Immature natural killer cell (primary cell): ENCODE measurements at regions not wholly inside any gene's neighbourhood (a gene's known extent, or its start where the extent isn't known, plus 50 kb on each side); places are given as distances from the start of the nearest gene placed in this dataset.
A peak's percentile ranks its signal among the peaks of the same experiment; 100 is the strongest.

Experiments
- DNase-seq, 3 donors: peaks; one replicate each; pipeline ENCODE4 v3.0.0; 2022; ENCODE audit warnings: mixed read lengths in 1 of 3
- H3K27ac Mint-ChIP-seq, 6 donors: one replicate each; pipeline ENCODE4 v1.8.0; 2020; ENCODE audit warnings: mixed read lengths in 6 of 6, mild to moderate bottlenecking in 5 of 6, inconsistent platforms in 4 of 6, moderate library complexity in 3 of 6
- H3K27me3 Mint-ChIP-seq, 3 donors: one replicate each; pipeline ENCODE4 v1.8.0; 2020 to 2021; ENCODE audit warnings: low read depth in 3 of 3, mild to moderate bottlenecking in 3 of 3, mixed read lengths in 3 of 3, moderate library complexity in 3 of 3, inconsistent platforms in 1 of 3
- H3K36me3 Mint-ChIP-seq, 3 donors: one replicate each; pipeline ENCODE4 v1.8.0; 2020; ENCODE audit warnings: mixed read lengths in 3 of 3, inconsistent platforms in 2 of 3, mild to moderate bottlenecking in 2 of 3
- H3K4me1 Mint-ChIP-seq, 2 donors: one replicate each; pipeline ENCODE4 v1.8.0; 2020; ENCODE audit warnings: inconsistent platforms in 2 of 2, mild to moderate bottlenecking in 2 of 2, mixed read lengths in 2 of 2, moderate library complexity in 1 of 2
- H3K4me3 Mint-ChIP-seq, 5 donors: one replicate each; pipeline ENCODE4 v1.8.0; 2020; ENCODE audit warnings: mild to moderate bottlenecking in 5 of 5, mixed read lengths in 5 of 5, inconsistent platforms in 3 of 5, moderate library complexity in 3 of 5
- H3K9me3 Mint-ChIP-seq, 6 donors: one replicate each; pipeline ENCODE4 v1.8.0; 2020; ENCODE audit warnings: mild to moderate bottlenecking in 6 of 6, mixed read lengths in 6 of 6, inconsistent platforms in 4 of 6, moderate library complexity in 3 of 6

DNA sequence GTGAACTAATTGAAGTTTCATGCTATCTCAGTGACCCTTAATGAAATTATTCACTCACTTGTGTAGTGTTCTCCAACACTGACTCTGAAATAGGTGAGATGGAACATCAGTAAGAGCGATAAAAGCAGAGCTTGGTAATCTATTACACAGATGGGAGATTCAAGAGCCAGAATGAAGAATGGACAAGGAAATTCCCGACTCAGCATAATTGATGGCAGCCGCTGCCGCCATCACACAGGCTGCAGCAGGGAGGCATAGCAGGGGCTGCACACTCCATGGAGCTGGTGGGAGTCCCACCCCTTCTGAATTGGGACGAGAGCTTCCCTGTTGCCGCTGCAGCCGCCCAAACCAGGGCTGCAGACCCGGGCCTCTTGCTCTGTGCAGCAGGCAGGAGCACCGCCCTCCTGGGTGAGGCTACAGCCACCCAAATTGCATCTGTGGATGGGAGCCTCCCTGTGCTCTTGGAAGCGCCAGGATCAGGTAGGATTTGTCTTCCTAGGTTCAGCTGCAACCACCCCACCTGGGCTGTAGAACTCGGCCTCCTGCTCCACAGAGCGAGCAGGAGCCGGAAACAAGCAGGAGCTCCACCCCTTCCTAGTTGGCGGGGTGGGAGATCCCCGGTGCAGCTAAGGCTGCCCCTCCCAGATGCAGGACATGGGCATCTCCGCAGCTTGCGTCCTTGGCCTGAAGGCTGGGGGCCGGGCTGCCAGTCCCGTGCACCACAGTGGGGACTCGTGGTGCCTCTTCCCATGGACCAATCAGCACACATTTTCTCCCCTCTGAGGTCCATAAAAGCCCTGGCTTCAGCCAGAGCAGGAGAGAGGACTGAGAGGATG is 535.1 kb upstream of the LUZP2 start:
- H3K27me3 Mint-ChIP-seq = no peaks in the 10 kb centered on the region
- H3K4me3 Mint-ChIP-seq = no peak overlapping the region
- no peak for DNase-seq
- no peaks in the 10 kb centered on the region for H3K36me3 Mint-ChIP-seq
- H3K27ac Mint-ChIP-seq = no peak overlapping the region
- no peaks in the 10 kb centered on the region for H3K9me3 Mint-ChIP-seq
- H3K4me1 Mint-ChIP-seq = no peaks in the 10 kb centered on the region

DNA sequence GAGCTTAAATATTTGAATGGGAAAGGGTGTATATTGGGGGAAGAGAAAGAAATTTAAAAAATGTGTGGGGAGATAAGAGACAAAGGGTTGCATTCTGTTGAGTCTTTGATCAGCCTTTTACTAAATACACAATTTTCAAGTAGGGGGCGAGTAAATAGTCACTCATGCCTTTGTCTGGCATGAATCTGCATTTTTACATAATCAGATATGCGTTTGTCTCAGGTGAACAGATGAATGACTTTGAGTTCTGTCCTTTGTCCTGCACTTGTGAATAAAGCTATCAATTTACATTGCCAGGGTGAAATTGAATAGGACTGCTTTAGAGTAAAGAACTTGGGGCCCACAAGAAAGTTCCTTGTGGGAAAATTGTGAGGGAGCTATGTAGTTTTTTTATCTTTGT is 523.6 kb upstream of the LUZP2 start:
- H3K9me3 Mint-ChIP-seq = no peaks in the 10 kb centered on the region
- H3K4me1 Mint-ChIP-seq = no peaks in the 10 kb centered on the region
- H3K36me3 Mint-ChIP-seq = peaks cover 0 to 3% (median 0%) of the 10 kb centered on the region in 3 donors
- no peak for DNase-seq
- H3K27ac Mint-ChIP-seq = no peak overlapping the region
- peaks cover 0 to 1% (median 1%) of the 10 kb centered on the region in 3 donors for H3K27me3 Mint-ChIP-seq
- no peak overlapping the region for H3K4me3 Mint-ChIP-seq

GRCh38 chr11:23974051-23974450 is 522.8 kb upstream of the LUZP2 start:
- no peak overlapping the region for H3K4me3 Mint-ChIP-seq
- H3K27ac Mint-ChIP-seq = no peak overlapping the region
- H3K36me3 Mint-ChIP-seq = peaks cover 0 to 3% (median 0%) of the 10 kb centered on the region in 3 donors
- H3K27me3 Mint-ChIP-seq = peaks cover 0 to 1% (median 1%) of the 10 kb centered on the region in 3 donors
- no peak for DNase-seq
- no peaks in the 10 kb centered on the region for H3K9me3 Mint-ChIP-seq
- no peaks in the 10 kb centered on the region for H3K4me1 Mint-ChIP-seq

DNA sequence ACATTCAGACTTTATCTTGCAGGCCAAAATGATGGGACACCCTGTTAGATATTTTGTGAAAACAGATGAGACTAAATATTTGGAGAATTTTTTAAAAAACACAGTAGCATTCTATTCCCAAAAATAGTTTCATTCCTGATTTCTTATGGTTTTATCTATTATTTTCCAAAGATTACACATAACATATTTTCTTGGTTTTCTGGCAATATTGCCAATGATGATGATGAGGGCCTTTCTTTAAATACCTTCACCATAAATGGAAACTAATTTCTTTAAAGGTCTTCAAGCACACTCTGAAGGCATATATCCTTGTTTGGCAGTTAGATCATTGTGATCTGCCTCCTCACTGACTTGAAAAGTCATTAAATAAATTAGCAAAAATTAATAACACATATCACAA is 522.3 kb upstream of the LUZP2 start:
- no peak for DNase-seq
- H3K27me3 Mint-ChIP-seq = peaks cover 0 to 1% (median 1%) of the 10 kb centered on the region in 3 donors
- H3K4me1 Mint-ChIP-seq = no peaks in the 10 kb centered on the region
- peaks cover 0 to 3% (median 0%) of the 10 kb centered on the region in 3 donors for H3K36me3 Mint-ChIP-seq
- H3K27ac Mint-ChIP-seq = no peak overlapping the region
- H3K9me3 Mint-ChIP-seq = no peaks in the 10 kb centered on the region
- H3K4me3 Mint-ChIP-seq = no peak overlapping the region

DNA sequence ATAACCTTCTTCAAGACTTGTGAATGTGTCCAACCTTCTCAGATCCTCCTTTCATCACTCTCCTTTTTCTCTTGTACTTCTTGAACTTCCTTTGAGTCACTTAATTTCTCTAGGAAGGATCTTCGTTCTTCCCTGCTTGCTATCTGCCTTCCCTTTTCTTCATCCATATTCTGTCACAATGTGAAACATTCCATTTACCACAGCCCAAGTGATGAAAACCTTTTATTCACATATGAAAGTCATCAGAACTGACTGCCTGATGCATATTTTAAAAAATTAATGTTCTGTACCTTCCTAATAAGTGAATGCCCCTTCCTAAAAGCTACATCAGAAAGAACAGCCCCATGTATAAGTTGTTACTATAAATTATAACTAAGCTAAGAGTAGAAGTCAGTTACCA is 520.4 kb upstream of the LUZP2 start:
- Mint-ChIP-seq H3K4me1 (no peaks in the 10 kb centered on the region), H3K27me3 (peaks cover 0 to 1% (median 0%) of the 10 kb centered on the region in 3 donors), H3K9me3 (no peaks in the 10 kb centered on the region), H3K36me3 (peaks cover 0 to 3% (median 0%) of the 10 kb centered on the region in 3 donors), H3K4me3 (no peak overlapping the region), H3K27ac (peak overlapping the region in 1 of 6 donors; percentile 46)
- DNase-seq = no peak

- H3K4me3 Mint-ChIP-seq = no peak overlapping the region
- H3K9me3 Mint-ChIP-seq = no peaks in the 10 kb centered on the region
- DNase-seq = no peak
- H3K4me1 Mint-ChIP-seq = no peaks in the 10 kb centered on the region
- peaks cover 0 to 1% (median 0%) of the 10 kb centered on the region in 3 donors for H3K27me3 Mint-ChIP-seq
- H3K36me3 Mint-ChIP-seq = peaks cover 0 to 3% (median 0%) of the 10 kb centered on the region in 3 donors
- no peak overlapping the region for H3K27ac Mint-ChIP-seq
These were observed 520.0 kb upstream of the LUZP2 start for GRCh38 chr11:23976841-23977271.

DNA sequence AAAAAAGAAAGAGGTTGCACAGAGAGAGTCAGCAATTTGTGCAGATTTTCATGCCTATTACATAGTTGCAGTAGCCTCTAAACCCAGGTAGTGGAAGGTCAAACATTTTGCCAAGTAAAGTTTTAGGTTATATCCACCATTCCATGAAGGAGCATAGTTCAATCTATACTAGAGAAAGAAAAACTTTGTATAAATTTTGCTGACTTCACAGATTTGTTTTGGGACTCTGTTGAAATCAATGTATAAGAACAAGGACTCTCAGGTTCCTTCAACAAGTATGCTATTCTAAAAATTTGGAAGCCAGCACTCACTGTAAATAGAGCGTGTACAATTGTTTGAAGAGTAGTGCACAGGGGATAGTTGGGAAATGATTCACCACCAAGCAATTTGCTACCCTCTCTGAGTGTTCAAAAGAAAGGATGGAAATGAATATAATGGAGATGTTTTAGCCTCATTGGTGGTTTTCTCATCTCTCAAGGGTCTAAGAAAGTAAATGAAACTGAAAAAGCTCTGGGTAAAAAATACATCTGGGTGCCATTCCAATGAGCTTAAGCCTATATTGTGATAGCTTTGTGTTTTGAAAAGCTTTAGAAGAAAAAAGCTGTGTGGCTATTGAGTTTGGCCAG is 508.4 kb upstream of the LUZP2 start:
- H3K27ac Mint-ChIP-seq = no peak overlapping the region
- H3K27me3 Mint-ChIP-seq = peaks cover 0 to 6% (median 0%) of the 10 kb centered on the region in 3 donors
- no peaks in the 10 kb centered on the region for H3K4me1 Mint-ChIP-seq
- no peak overlapping the region for H3K4me3 Mint-ChIP-seq
- H3K36me3 Mint-ChIP-seq = no peaks in the 10 kb centered on the region
- H3K9me3 Mint-ChIP-seq = no peaks in the 10 kb centered on the region
- no peak for DNase-seq

DNA sequence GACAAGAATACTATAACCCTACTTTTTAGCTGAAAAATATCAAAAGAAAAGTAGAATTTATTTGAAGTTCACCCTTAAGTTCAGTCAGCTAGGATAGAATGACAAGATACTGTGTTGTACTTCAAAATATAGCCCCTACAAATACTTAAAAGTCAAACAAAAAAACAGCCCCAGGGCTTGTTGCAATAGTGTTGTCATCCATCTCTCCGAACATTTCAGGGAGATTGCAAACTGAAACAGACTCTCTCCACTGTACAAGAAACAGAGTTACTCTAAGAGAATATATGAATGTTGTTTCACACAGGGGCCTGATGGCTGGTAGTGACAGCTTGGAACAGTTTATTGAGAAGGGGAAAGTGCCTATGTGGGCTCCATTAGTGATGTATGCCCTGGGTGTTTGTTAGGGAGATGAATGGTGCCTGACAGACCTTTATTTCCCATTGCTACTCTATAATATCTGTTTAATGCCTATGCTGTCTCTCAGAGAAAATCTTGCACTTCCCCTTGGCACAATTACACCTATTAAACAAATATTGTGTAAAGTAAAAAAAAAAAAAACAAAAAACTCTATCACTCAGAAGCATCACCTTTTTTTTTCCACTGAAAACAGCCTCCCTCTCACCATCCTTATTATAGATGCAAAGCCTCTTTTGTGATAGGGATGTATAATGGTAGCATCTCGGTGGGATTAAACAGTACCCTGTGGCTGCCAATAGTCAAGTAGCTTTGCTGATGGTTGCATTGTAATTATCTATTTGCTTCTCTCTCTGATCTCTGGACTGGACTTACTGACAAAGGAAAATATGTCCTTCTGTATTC is 506.3 kb upstream of the LUZP2 start:
- no peaks in the 10 kb centered on the region for H3K36me3 Mint-ChIP-seq
- peaks cover 0 to 6% (median 0%) of the 10 kb centered on the region in 3 donors for H3K27me3 Mint-ChIP-seq
- no peaks in the 10 kb centered on the region for H3K4me1 Mint-ChIP-seq
- no peak overlapping the region for H3K27ac Mint-ChIP-seq
- no peak for DNase-seq
- H3K4me3 Mint-ChIP-seq = no peak overlapping the region
- H3K9me3 Mint-ChIP-seq = no peaks in the 10 kb centered on the region

- Mint-ChIP-seq H3K27ac (no peak overlapping the region), H3K4me1 (peaks cover 0 to 3% of the 10 kb centered on the region in 2 donors), H3K27me3 (peaks cover 0 to 6% (median 0%) of the 10 kb centered on the region in 3 donors), H3K9me3 (peaks cover 0 to 4% (median 3%) of the 10 kb centered on the region in 6 donors), H3K36me3 (no peaks in the 10 kb centered on the region), H3K4me3 (no peak overlapping the region)
- DNase-seq = no peak
These were observed 505.7 kb upstream of the LUZP2 start for GRCh38 chr11:23991165-23991539.

- H3K36me3 Mint-ChIP-seq = peaks cover 0 to 11% (median 10%) of the 10 kb centered on the region in 3 donors
- no peak overlapping the region for H3K4me3 Mint-ChIP-seq
- peaks cover 0 to 6% of the 10 kb centered on the region in 2 donors for H3K4me1 Mint-ChIP-seq
- peaks cover 1 to 21% (median 13%) of the 10 kb centered on the region in 6 donors for H3K9me3 Mint-ChIP-seq
- H3K27me3 Mint-ChIP-seq = peaks cover 0 to 4% (median 2%) of the 10 kb centered on the region in 3 donors
- DNase-seq = no peak
- no peak overlapping the region for H3K27ac Mint-ChIP-seq
These were observed 501.0 kb upstream of the LUZP2 start for GRCh38 chr11:23995891-23996290.

DNA sequence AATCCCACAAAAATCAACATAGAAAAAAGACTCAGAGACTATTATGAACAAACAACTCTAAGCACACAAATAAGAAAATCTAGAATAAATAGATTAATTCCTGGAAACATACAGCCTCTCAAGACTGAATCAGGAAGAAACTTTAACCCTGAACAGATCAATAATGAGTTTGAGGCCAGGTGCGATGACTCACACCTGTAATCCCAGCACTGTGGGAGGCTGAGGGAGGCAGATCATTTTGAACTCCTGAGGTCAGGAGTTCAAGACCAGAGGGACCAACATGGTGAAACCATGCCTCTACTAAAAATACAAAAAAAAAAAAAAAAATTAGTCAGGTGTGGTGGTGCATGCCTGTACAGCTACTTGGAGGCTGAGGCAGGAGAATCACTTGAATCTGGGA is 499.5 kb upstream of the LUZP2 start:
- Mint-ChIP-seq H3K9me3 (peaks cover 1 to 28% (median 13%) of the 10 kb centered on the region in 6 donors), H3K4me3 (no peak overlapping the region), H3K36me3 (peaks cover 3 to 12% (median 10%) of the 10 kb centered on the region in 3 donors), H3K27me3 (peaks cover 0 to 2% (median 0%) of the 10 kb centered on the region in 3 donors), H3K4me1 (peaks cover 0 to 6% of the 10 kb centered on the region in 2 donors), H3K27ac (no peak overlapping the region)
- DNase-seq = no peak

GRCh38 chr11:24005202-24005876 is 491.5 kb upstream of the LUZP2 start:
- H3K4me1 Mint-ChIP-seq = no peaks in the 10 kb centered on the region
- peaks cover 0 to 12% (median 0%) of the 10 kb centered on the region in 6 donors for H3K9me3 Mint-ChIP-seq
- peaks cover 2 to 6% (median 3%) of the 10 kb centered on the region in 3 donors for H3K36me3 Mint-ChIP-seq
- H3K4me3 Mint-ChIP-seq = no peak overlapping the region
- no peak overlapping the region for H3K27ac Mint-ChIP-seq
- H3K27me3 Mint-ChIP-seq = peaks cover 0 to 3% (median 2%) of the 10 kb centered on the region in 3 donors
- DNase-seq = no peak

- Mint-ChIP-seq H3K27ac (no peak overlapping the region), H3K9me3 (peaks cover 5 to 21% (median 9%) of the 10 kb centered on the region in 6 donors), H3K36me3 (peaks cover 5 to 12% (median 12%) of the 10 kb centered on the region in 3 donors), H3K27me3 (peaks cover 0 to 3% (median 0%) of the 10 kb centered on the region in 3 donors), H3K4me3 (no peak overlapping the region), H3K4me1 (no peaks in the 10 kb centered on the region)
- DNase-seq = no peak
These were observed 453.0 kb upstream of the LUZP2 start for GRCh38 chr11:24043842-24044241.
